Erythroblast (primary cell): ENCODE measurements at regions not wholly inside any gene's neighbourhood (a gene's known extent, or its start where the extent isn't known, plus 50 kb on each side); places are given as distances from the start of the nearest gene placed in this dataset.

Experiments used
- GATA1 ChIP-seq: IDR thresholded peaks from 2 replicates; pipeline ENCODE4 v1.6.1; 2011; ENCODE audit warnings: low read depth, mild to moderate bottlenecking, control low read depth, low read length, moderate library complexity
- POLR2A ChIP-seq: IDR thresholded peaks from 2 replicates; pipeline ENCODE4 v1.6.1; 2011; ENCODE audit warnings: mild to moderate bottlenecking, low read length

DNA sequence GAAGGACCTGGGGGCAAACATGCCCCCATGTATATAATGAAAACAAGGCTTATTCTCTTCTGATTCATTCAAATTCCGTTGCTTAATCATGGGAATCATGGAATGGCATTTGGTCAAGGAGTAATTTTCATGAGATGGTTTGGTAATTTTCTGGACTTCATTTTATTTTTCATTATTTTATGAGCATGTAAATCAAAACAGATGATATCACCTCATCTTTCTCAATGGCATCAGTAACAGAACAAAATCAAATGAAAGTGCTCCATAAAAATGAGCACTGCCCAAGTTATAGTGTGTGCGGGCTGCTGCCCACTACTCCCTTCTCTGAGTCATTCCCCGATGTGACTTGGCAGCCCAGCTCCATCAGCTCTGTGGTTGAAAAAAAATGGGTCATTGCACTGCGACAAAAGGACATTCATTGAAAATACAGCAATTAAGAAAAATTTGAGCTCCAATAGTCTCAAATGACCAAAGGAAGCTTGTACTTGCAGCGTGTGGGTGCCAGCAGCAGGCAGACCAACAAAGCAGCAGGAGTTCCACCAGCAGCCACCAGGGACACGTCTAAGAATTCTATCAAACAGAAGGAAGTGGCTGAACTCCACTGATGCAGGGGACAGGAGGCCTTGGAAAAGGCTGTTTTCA, 84.3 kb upstream of the VAV3 start:
- no peak for TF ChIP-seq POLR2A
- no peak for TF ChIP-seq GATA1
